CD4-positive, alpha-beta T cell (primary cell): ENCODE measurements at regions not wholly inside any gene's neighbourhood (a gene's known extent, or its start where the extent isn't known, plus 50 kb on each side); places are given as distances from the start of the nearest gene placed in this dataset.
A peak's percentile ranks its signal among the peaks of the same experiment; 100 is the strongest.

ENCODE experiments used
- ATAC-seq: fragments of 200-7000 bp; cut with Tn5 transposase; one replicate; pipeline ENCODE4 v1.10.0; 2022; ENCODE audit warnings: mild to moderate bottlenecking; ENCODE audit not compliant: poor library complexity
- CTCF ChIA-PET: fragments of 350-600 bp; sonication (Branson Sonifier 250); formaldehyde crosslinking; loops from one replicate; lab custom pipeline; 2021; ENCODE audit warnings: antibody characterized with exemption, inconsistent platforms; lab: Charles Lee
- POLR2A ChIA-PET: fragments of 350-600 bp; sonication (Branson Sonifier 250); formaldehyde crosslinking; loops from one replicate; lab custom pipeline; 2021; ENCODE audit warnings: antibody characterized with exemption, inconsistent platforms; lab: Charles Lee
- DNase-seq, 14 experiments: peaks; one replicate each; pipeline ENCODE4 v3.0.0-alpha.2; 2013 to 2020; ENCODE audit warnings: mixed read lengths in 2 of 14
- H3K27ac ChIP-seq, 2 donors: one replicate each; pipeline versions ENCODE4 v1.5.1 to v1.7.0; 2013; ENCODE audit warnings: low read length in 2 of 2, low read depth in 1 of 2, mild to moderate bottlenecking in 1 of 2
- H3K27me3 ChIP-seq, 2 experiments: 1 replicate in 1 of 2; 2 replicates in 1 of 2; pipeline versions ENCODE4 v1.6.1 to v1.7.0; 2013; ENCODE audit warnings: low read length in 2 of 2, control low read depth in 1 of 2, mild to moderate bottlenecking in 1 of 2, moderate library complexity in 1 of 2; ENCODE audit not compliant: insufficient read depth in 2 of 2, control insufficient read depth in 1 of 2
- H3K36me3 ChIP-seq: one replicate; pipeline ENCODE4 v1.6.1; 2013; ENCODE audit warnings: low read length, control low read depth; ENCODE audit not compliant: insufficient read depth
- H3K4me1 ChIP-seq: one replicate; pipeline ENCODE4 v1.6.1; 2013; ENCODE audit warnings: low read length, control low read depth; ENCODE audit not compliant: insufficient read depth
- H3K4me3 ChIP-seq: one replicate; pipeline ENCODE4 v1.5.1; 2013; ENCODE audit warnings: mild to moderate bottlenecking, low read length, moderate library complexity
- H3K9me3 ChIP-seq, 2 experiments: 1 replicate in 1 of 2; 2 replicates in 1 of 2; pipeline versions ENCODE4 v1.6.1 to v1.7.0; 2013; ENCODE audit warnings: low read length in 2 of 2, mild to moderate bottlenecking in 2 of 2, control low read depth in 1 of 2, moderate library complexity in 1 of 2; ENCODE audit not compliant: control insufficient read depth in 1 of 2, insufficient read depth in 1 of 2
- H3K27ac Mint-ChIP-seq: one replicate; pipeline ENCODE4 v1.8.0; 2020; ENCODE audit warnings: mixed read lengths
- H3K27me3 Mint-ChIP-seq: one replicate; pipeline ENCODE4 v1.8.0; 2021; ENCODE audit warnings: mixed read lengths
- H3K36me3 Mint-ChIP-seq: one replicate; pipeline ENCODE4 v1.8.0; 2021; ENCODE audit warnings: low read depth, mixed read lengths
- H3K4me1 Mint-ChIP-seq: one replicate; pipeline ENCODE4 v1.8.0; 2021; ENCODE audit warnings: low read depth, mixed read lengths
- H3K4me3 Mint-ChIP-seq: one replicate; pipeline ENCODE4 v1.8.0; 2020; ENCODE audit warnings: mild to moderate bottlenecking, mixed read lengths
- H3K9me3 Mint-ChIP-seq: one replicate; pipeline ENCODE4 v1.8.0; 2020; ENCODE audit warnings: mixed read lengths
- intact Hi-C, 2 experiments: fragments of 100-400 bp; cut with DNase I in 1 of 2; cut with micrococcal nuclease in 1 of 2; formaldehyde crosslinking; loops; one replicate each; pipeline versions ENCODE4 v1.15.1 to v1.9.0; 2023 to 2025; cut with DNase I, micrococcal nuclease
- TF ChIP-seq, protein P1 (sequence below): fragments of 200-600 bp; IDR thresholded peaks from one replicate; pipeline ENCODE4 v1.8.0; 2022; ENCODE audit warnings: antibody characterized with exemption, mild to moderate bottlenecking

DNA sequence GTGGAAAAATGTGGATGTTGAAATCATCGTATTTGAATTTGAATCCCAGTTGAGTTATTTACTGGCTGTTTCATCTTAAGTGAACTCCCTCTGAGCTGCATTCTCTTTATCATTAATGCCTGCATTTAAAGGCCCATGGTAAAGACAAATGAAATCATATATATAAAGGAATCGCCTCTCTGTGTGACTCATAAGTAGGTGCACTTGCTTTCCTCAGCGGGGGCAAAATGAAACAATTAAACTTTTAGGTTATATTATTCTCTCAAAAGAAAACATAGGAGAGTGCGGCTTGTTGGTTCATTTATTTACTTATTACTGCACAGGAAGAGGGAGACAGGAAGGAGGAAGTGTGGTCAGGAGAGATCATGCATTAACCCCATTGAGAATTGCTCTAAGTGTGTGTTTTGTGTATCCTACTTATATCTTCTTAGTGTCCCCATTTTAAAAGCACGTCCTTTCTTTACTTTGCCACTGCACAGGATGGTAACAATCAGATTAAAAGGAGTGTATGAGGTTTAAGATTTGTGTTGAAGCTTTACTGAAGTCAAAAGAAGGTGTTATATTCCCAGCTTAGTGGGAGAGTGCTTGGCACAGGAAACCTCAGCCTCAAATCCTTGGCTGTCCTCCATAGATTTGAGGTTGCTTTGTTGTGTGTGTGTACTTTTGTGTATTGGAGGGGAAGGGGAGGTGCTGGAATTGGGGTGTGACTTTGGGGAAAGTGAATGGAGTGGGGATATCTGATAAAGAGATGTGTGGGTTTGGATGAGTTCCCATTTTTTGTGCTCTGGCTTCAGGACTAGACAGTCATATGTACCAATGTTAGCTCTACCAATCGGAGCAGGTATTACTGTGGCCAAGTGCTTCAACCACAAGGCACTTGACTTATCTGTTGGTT is 595.8 kb upstream of the NR2F2 start:
- Mint-ChIP-seq H3K4me3 (no peak overlapping the region), H3K36me3 (no peaks in the 10 kb centered on the region), H3K9me3 (peaks cover 2% of the 10 kb centered on the region), H3K4me1 (peaks cover 16% of the 10 kb centered on the region), H3K27me3 (no peaks in the 10 kb centered on the region), H3K27ac (no peak overlapping the region)
- Histone ChIP-seq H3K27me3 (no peaks in the 10 kb centered on the region), H3K9me3 (no peaks in the 10 kb centered on the region), H3K36me3 (no peaks in the 10 kb centered on the region), H3K27ac (no peak overlapping the region), H3K4me3 (no peak overlapping the region), H3K4me1 (peaks cover 12% of the 10 kb centered on the region)
- ChIA-PET POLR2A (no interaction called here), CTCF (no interaction called here)
- intact Hi-C loops: no loop called here
- TF ChIP-seq, protein P1, sequence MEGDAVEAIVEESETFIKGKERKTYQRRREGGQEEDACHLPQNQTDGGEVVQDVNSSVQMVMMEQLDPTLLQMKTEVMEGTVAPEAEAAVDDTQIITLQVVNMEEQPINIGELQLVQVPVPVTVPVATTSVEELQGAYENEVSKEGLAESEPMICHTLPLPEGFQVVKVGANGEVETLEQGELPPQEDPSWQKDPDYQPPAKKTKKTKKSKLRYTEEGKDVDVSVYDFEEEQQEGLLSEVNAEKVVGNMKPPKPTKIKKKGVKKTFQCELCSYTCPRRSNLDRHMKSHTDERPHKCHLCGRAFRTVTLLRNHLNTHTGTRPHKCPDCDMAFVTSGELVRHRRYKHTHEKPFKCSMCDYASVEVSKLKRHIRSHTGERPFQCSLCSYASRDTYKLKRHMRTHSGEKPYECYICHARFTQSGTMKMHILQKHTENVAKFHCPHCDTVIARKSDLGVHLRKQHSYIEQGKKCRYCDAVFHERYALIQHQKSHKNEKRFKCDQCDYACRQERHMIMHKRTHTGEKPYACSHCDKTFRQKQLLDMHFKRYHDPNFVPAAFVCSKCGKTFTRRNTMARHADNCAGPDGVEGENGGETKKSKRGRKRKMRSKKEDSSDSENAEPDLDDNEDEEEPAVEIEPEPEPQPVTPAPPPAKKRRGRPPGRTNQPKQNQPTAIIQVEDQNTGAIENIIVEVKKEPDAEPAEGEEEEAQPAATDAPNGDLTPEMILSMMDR: no peak
- DNase-seq (peak in 1 of 14 experiments; percentile 21), ATAC-seq (no peak)

DNA sequence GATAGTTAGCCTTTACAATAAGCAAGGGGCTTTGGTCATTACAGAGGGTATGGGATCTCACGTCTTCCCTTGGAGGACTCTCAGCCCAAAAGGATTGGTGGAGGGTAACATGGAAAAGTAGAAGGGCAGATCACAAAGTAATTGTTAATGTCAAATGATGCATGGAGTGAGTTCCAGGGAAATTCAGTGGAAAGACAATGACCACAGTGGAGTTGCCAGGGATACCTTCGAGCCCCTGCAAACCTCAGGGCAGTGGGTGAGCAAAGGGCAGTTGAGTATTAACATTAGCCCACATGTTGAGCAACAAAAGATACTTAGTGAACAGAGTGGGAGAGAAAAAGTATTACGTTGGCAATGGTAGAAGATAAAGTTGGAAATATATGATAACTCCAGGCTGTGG is 593.4 kb upstream of the NR2F2 start:
- ChIA-PET CTCF (no interaction called here), POLR2A (no interaction called here)
- peaks cover 19% of the 10 kb centered on the region for H3K4me1 ChIP-seq
- Mint-ChIP-seq H3K4me1 (peaks cover 26% of the 10 kb centered on the region), H3K27ac (no peak overlapping the region), H3K27me3 (no peaks in the 10 kb centered on the region), H3K4me3 (no peak overlapping the region), H3K9me3 (peaks cover 2% of the 10 kb centered on the region), H3K36me3 (no peaks in the 10 kb centered on the region)
- DNase-seq (no peak), ATAC-seq (no peak)
- intact Hi-C loops: no loop called here
- no peaks in the 10 kb centered on the region for H3K27me3 ChIP-seq
- no peaks in the 10 kb centered on the region for H3K36me3 ChIP-seq
- no peaks in the 10 kb centered on the region for H3K9me3 ChIP-seq
- TF ChIP-seq, protein P1: no peak
- no peak overlapping the region for H3K27ac ChIP-seq
- no peak overlapping the region for H3K4me3 ChIP-seq

DNA sequence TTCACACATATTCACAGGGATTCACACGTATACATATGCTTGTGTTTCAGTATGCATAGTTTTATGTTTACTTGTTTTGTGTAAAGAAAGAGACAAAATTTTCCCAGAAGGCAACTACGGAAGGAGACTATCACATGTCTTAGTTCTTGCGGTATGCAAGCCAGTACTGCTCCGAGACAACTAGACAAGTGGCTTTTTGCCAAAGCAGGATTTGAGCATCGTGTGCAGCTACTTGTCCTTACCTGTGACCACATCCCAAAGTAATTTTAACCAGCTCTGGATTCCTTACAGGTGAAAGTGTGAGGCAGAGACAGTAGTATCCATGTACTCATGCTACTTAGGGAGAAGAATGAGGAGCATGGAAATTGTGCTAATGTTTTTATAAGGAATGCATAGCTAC is 591.4 kb upstream of the NR2F2 start:
- H3K27me3 Mint-ChIP-seq: no peaks in the 10 kb centered on the region

More for the DNA sequence above, 591.4 kb upstream of the NR2F2 start:
- Histone ChIP-seq H3K27me3 (no peaks in the 10 kb centered on the region), H3K27ac (no peak overlapping the region), H3K4me1 (peaks cover 13% of the 10 kb centered on the region), H3K4me3 (no peak overlapping the region), H3K36me3 (no peaks in the 10 kb centered on the region), H3K9me3 (no peaks in the 10 kb centered on the region)
- ATAC-seq (no peak), DNase-seq (no peak)
- intact Hi-C loops: no loop called here
- ChIA-PET POLR2A (no interaction called here), CTCF (no interaction called here)
- H3K4me1 Mint-ChIP-seq: peaks cover 25% of the 10 kb centered on the region
- H3K4me3 Mint-ChIP-seq: no peak overlapping the region
- no peaks in the 10 kb centered on the region for H3K36me3 Mint-ChIP-seq
- H3K9me3 Mint-ChIP-seq: peaks cover 2% of the 10 kb centered on the region
- TF ChIP-seq, protein P1: no peak
- no peak overlapping the region for H3K27ac Mint-ChIP-seq
